H1 (cell line): ENCODE measurements at regions not wholly inside any gene's neighbourhood (a gene's known extent, or its start where the extent isn't known, plus 50 kb on each side); places are given as distances from the start of the nearest gene placed in this dataset.

Source experiments
- CTCF ChIA-PET: fragments of 300-600 bp; sonication (Branson Sonifier 250); formaldehyde crosslinking; loops from one replicate; lab custom pipeline; 2021; ENCODE audit not compliant: partially characterized antibody; lab: Charles Lee
- POLR2A ChIA-PET: fragments of 300-600 bp; sonication (Branson Sonifier 250); formaldehyde crosslinking; loops from one replicate; lab custom pipeline; 2021; ENCODE audit warnings: inconsistent platforms; ENCODE audit not compliant: partially characterized antibody; lab: Charles Lee
- DNase-seq, 2 experiments: peaks; one replicate each; pipeline versions ENCODE4 v3.0.0 to v3.0.0-alpha.2; 2010 to 2022; ENCODE audit warnings: low spot score in 2 of 2, low read depth in 1 of 2, mixed read lengths in 1 of 2
- FAIRE-seq: peaks from 2 replicates; lab custom pipeline; 2011; peaks lifted over from hg19 to GRCh38; lab: Jason Lieb, UNC
- H2AFZ ChIP-seq: 2 replicates; pipeline ENCODE4 v1.8.1; 2012; ENCODE audit warnings: low read length, inconsistent platforms
- H2AK5ac ChIP-seq: 2 replicates; pipeline ENCODE4 v1.6.1; 2013; ENCODE audit warnings: low read depth, low read length
- H2BK120ac ChIP-seq: replicated peaks from 2 replicates; pipeline ENCODE3; 2013; ENCODE audit warnings: low read depth, low read length, inconsistent platforms
- H2BK12ac ChIP-seq: 2 replicates; pipeline ENCODE4 v1.6.1; 2013; ENCODE audit warnings: low read depth, low read length
- H2BK15ac ChIP-seq: 2 replicates; pipeline ENCODE4 v1.6.1; 2013; ENCODE audit warnings: low read length
- H2BK20ac ChIP-seq: 2 replicates; pipeline ENCODE4 v1.6.1; 2013; ENCODE audit warnings: low read length
- H2BK5ac ChIP-seq: 2 replicates; pipeline ENCODE4 v1.6.1; 2013; ENCODE audit warnings: low read depth, low read length
- H3K14ac ChIP-seq: 2 replicates; pipeline ENCODE4 v1.6.1; 2013; ENCODE audit warnings: inconsistent platforms; ENCODE audit not compliant: insufficient read length
- H3K18ac ChIP-seq: 2 replicates; pipeline ENCODE4 v1.6.1; 2013; ENCODE audit warnings: low read length; ENCODE audit errors: extremely low read depth
- H3K23ac ChIP-seq: 2 replicates; pipeline ENCODE4 v1.6.1; 2013; ENCODE audit warnings: inconsistent platforms; ENCODE audit not compliant: insufficient read length
- H3K23me2 ChIP-seq: 2 replicates; pipeline ENCODE4 v1.6.1; 2013; ENCODE audit warnings: low read depth, low read length
- H3K27ac ChIP-seq: 2 replicates; pipeline ENCODE4 v1.6.1; 2011; ENCODE audit warnings: low read depth, low read length, inconsistent platforms
- H3K27me3 ChIP-seq, 4 experiments: replicated peaks in 1 of 4; 1 replicate in 1 of 4; 2 replicates in 3 of 4; pipeline versions ENCODE4 v1.6.1 to v1.8.1; 2011 to 2013; ENCODE audit warnings: low read length in 3 of 4, mild to moderate bottlenecking in 3 of 4, inconsistent platforms in 2 of 4, mixed read lengths in 2 of 4, moderate library complexity in 1 of 4; ENCODE audit not compliant: control insufficient read depth in 3 of 4, insufficient read depth in 3 of 4; ENCODE audit errors: extremely low read depth in 1 of 4
- H3K36me3 ChIP-seq, 4 experiments: 2 replicates each; pipeline versions ENCODE4 v1.6.1 to v1.8.1; 2011 to 2013; ENCODE audit warnings: mild to moderate bottlenecking in 4 of 4, low read length in 3 of 4, moderate library complexity in 2 of 4, control low read depth in 1 of 4, inconsistent platforms in 1 of 4; ENCODE audit not compliant: insufficient read depth in 4 of 4, control insufficient read depth in 2 of 4
- H3K4ac ChIP-seq: replicated peaks from 2 replicates; pipeline ENCODE3; 2013; ENCODE audit warnings: low read length, low read depth, mixed read lengths, inconsistent platforms; ENCODE audit not compliant: insufficient read length
- H3K4me1 ChIP-seq, 4 experiments: replicated peaks in 1 of 4; 1 replicate in 1 of 4; 2 replicates in 3 of 4; pipeline versions ENCODE4 v1.6.1 to v1.8.1; 2011 to 2013; ENCODE audit warnings: low read length in 3 of 4, inconsistent platforms in 2 of 4, mixed read lengths in 1 of 4; ENCODE audit not compliant: insufficient read depth in 4 of 4, control insufficient read depth in 3 of 4
- H3K4me2 ChIP-seq, 2 experiments: 2 replicates each; pipeline versions ENCODE4 v1.6.1 to v1.8.1; 2011 to 2013; ENCODE audit warnings: low read depth in 2 of 2, low read length in 2 of 2, control low read depth in 1 of 2, inconsistent platforms in 1 of 2, mild to moderate bottlenecking in 1 of 2; ENCODE audit not compliant: insufficient read depth in 1 of 2
- H3K4me3 ChIP-seq, 4 experiments: fragments of 200-600, 300-600 bp in 1 of 4; sonication (generic), shearing (Covaris generic), sonication (Bioruptor Twin) in 1 of 4; 2 replicates each; pipeline versions ENCODE4 v1.5.1 to v1.8.1; 2011 to 2016; ENCODE audit warnings: low read length in 4 of 4, low read depth in 3 of 4, control low read depth in 2 of 4, inconsistent platforms in 2 of 4, mild to moderate bottlenecking in 2 of 4, mixed read lengths in 1 of 4, moderate library complexity in 1 of 4; ENCODE audit not compliant: insufficient read depth in 2 of 4; ENCODE audit errors: extremely low read depth in 1 of 4
- H3K56ac ChIP-seq: replicated peaks from 2 replicates; pipeline ENCODE3; 2013; ENCODE audit warnings: low read depth, mild to moderate bottlenecking, mixed read lengths, low read length, inconsistent platforms; ENCODE audit not compliant: insufficient read length
- H3K79me1 ChIP-seq: 2 replicates; pipeline ENCODE4 v1.6.1; 2013; ENCODE audit warnings: low read depth, low read length, control low read depth
- H3K79me2 ChIP-seq, 2 experiments: 2 replicates each; pipeline versions ENCODE4 v1.6.1 to v1.8.1; 2012 to 2013; ENCODE audit warnings: low read length in 2 of 2, mild to moderate bottlenecking in 2 of 2, inconsistent platforms in 1 of 2; ENCODE audit not compliant: insufficient read depth in 2 of 2, control insufficient read depth in 1 of 2
- H3K9ac ChIP-seq, 4 experiments: replicated peaks in 1 of 4; 1 replicate in 1 of 4; 2 replicates in 3 of 4; pipeline versions ENCODE4 v1.6.1 to v1.8.1; 2011 to 2013; ENCODE audit warnings: low read depth in 3 of 4, low read length in 3 of 4, control low read depth in 2 of 4, mild to moderate bottlenecking in 2 of 4, moderate library complexity in 2 of 4, inconsistent platforms in 1 of 4; ENCODE audit errors: extremely low read depth in 1 of 4
- H3K9me3 ChIP-seq, 2 experiments: 2 replicates each; pipeline versions ENCODE4 v1.6.1 to v1.8.1; 2012 to 2013; ENCODE audit warnings: mild to moderate bottlenecking in 2 of 2, moderate library complexity in 2 of 2, control low read depth in 1 of 2, inconsistent platforms in 1 of 2, low read depth in 1 of 2, low read length in 1 of 2, mixed read lengths in 1 of 2; ENCODE audit not compliant: insufficient read depth in 2 of 2
- H4K20me1 ChIP-seq, 2 experiments: replicated peaks in 1 of 2; 2 replicates each; pipeline versions ENCODE3 to v1.8.1; 2011 to 2013; ENCODE audit warnings: inconsistent platforms in 2 of 2, low read length in 2 of 2, mild to moderate bottlenecking in 1 of 2; ENCODE audit not compliant: insufficient read depth in 2 of 2, control insufficient read depth in 1 of 2
- H4K5ac ChIP-seq: 2 replicates; pipeline ENCODE4 v1.6.1; 2013; ENCODE audit warnings: low read length, low read depth, mixed read lengths, inconsistent platforms; ENCODE audit not compliant: insufficient read length
- H4K8ac ChIP-seq: 2 replicates; pipeline ENCODE4 v1.8.0; 2013; ENCODE audit warnings: mild to moderate bottlenecking, moderate library complexity, low read length, inconsistent platforms; ENCODE audit not compliant: insufficient read depth; ENCODE audit errors: extremely low read depth
- H4K91ac ChIP-seq: replicated peaks from 2 replicates; pipeline ENCODE3; 2013; ENCODE audit warnings: low read length, mixed read lengths, inconsistent platforms; ENCODE audit not compliant: insufficient read length
- BACH1 ChIP-seq: IDR thresholded peaks from 2 replicates; pipeline ENCODE4 v1.6.1; 2012; ENCODE audit warnings: low read length, improper control_type of control experiment
- TF ChIP-seq, protein P1 (sequence below): IDR thresholded peaks from 2 replicates; pipeline ENCODE4 v1.6.1; 2011; ENCODE audit warnings: low read depth, mild to moderate bottlenecking, low read length; ENCODE audit not compliant: insufficient read depth
- TF ChIP-seq, protein P2 (sequence below): IDR thresholded peaks from 2 replicates; pipeline ENCODE4 v1.6.1; 2012; ENCODE audit warnings: inconsistent platforms

DNA sequence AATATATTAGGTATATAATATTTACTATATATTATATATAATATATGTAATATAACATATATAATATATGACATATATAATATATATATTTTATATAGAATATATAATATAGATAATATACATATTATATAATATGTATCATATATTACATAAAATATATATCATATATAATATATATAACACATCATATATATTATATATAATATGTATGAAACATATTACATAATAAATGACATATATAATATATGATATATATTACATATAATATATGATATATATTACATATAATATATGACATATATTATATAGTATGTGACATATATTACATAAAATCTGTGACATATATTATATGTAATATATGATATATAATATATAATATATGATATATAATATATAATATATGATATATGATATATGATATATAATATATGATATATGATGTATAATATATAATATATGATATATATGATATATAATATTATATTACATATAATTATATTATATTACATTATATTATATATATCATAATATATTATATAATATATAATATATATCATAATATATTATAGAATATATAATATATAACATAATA, 119.5 kb upstream of the RIMBP3 start:
- no peak overlapping the region for H3K4me2 ChIP-seq
- H4K20me1 ChIP-seq: no peaks in the 10 kb centered on the region
- H3K23ac ChIP-seq: no peak overlapping the region
- H3K4me3 ChIP-seq: no peak overlapping the region
- no peak overlapping the region for H4K5ac ChIP-seq
- H3K56ac ChIP-seq: no peak overlapping the region
- no peak overlapping the region for H2BK15ac ChIP-seq
- no peak overlapping the region for H4K8ac ChIP-seq
- TF ChIP-seq, protein P1, sequence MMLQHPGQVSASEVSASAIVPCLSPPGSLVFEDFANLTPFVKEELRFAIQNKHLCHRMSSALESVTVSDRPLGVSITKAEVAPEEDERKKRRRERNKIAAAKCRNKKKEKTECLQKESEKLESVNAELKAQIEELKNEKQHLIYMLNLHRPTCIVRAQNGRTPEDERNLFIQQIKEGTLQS: no peak
- TF ChIP-seq BACH1: no peak
- TF ChIP-seq, protein P2, sequence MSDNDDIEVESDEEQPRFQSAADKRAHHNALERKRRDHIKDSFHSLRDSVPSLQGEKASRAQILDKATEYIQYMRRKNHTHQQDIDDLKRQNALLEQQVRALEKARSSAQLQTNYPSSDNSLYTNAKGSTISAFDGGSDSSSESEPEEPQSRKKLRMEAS: no peak
- TF ChIP-seq, all 59 proteins: peak for 0
- ChIA-PET CTCF (no interaction called here), POLR2A (no interaction called here)
- Histone ChIP-seq H3K4ac (no peak overlapping the region), H2BK12ac (no peak overlapping the region), H2BK120ac (no peak overlapping the region), H2BK5ac (no peak overlapping the region), H3K23me2 (no peaks in the 10 kb centered on the region), H3K9ac (no peak overlapping the region), H3K36me3 (no peaks in the 10 kb centered on the region), H4K91ac (no peak overlapping the region), H3K14ac (no peak overlapping the region), H3K79me1 (no peaks in the 10 kb centered on the region), H3K9me3 (no peaks in the 10 kb centered on the region), H3K79me2 (no peaks in the 10 kb centered on the region), H2AK5ac (no peak overlapping the region), H3K27me3 (no peaks in the 10 kb centered on the region), H3K27ac (no peak overlapping the region), H2AFZ (no peak overlapping the region), H3K4me1 (no peaks in the 10 kb centered on the region), H2BK20ac (no peak overlapping the region), H3K18ac (no peak overlapping the region)
- DNase-seq (no peak), FAIRE-seq (no peak)
